Ishikawa (cell line): ENCODE measurements at regions not wholly inside any gene's neighbourhood (a gene's known extent, or its start where the extent isn't known, plus 50 kb on each side); places are given as distances from the start of the nearest gene placed in this dataset.

Experiments
- RAD21 ChIP-seq: IDR thresholded peaks from 2 replicates; pipeline ENCODE4 v1.6.1; 2012; ENCODE audit warnings: low read depth
- TEAD4 ChIP-seq: IDR thresholded peaks from 2 replicates; pipeline ENCODE4 v1.6.1; 2012
- YY1 ChIP-seq: IDR thresholded peaks from 2 replicates; pipeline ENCODE4 v1.6.1; 2012; ENCODE audit warnings: low read depth

GRCh38 chr18:37712776-37713175 is 147.2 kb upstream of the CELF4 start:
- TF ChIP-seq RAD21 (no peak), YY1 (no peak), TEAD4 (no peak)
